ENCODE measurements at regions not wholly inside any gene's neighbourhood (a gene's known extent, or its start where the extent isn't known, plus 50 kb on each side); places are given as distances from the start of the nearest gene placed in this dataset.
A peak's percentile ranks its signal among the peaks of the same experiment; 100 is the strongest.

DNA sequence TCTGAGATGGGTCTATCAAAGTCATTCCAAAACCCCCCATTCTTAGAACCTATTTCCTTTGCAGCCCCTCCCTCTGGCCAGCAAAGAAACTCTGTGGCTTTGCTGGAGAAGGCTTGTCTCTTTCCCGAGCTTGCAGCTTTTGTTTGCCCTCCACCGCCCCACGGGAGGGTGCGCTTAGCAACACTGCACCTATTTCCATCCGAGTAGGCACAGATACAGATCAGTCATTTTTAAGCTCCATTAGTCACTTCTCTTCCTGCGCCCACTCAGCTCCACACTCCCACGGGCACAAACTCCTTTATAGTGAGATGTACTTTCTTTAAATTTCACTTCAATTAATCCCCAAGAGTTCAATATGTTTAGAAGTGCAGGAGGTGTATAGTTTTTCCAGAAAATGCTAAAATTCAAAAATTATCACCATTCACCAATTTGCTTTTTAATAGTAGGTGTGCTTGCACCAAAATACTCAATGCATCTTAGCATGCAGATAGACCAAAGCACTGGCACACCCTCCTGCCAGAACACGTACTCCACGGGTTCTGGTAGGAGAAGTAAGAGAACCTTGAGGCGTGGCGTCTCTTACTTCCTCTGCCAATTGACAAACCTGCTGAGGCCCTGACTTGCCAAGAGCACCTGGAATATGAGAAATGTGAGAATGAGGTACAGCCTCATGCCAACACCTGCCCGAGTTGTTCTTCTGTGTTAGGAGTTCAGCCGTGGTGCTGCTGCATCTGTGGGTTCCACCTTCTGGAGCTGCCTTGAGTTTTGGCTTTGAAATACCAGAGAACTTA is 183.7 kb downstream of the TEX29 start:
- H4K20me1 ChIP-seq, result no peaks in the 10 kb centered on the region
- no peaks in the 10 kb centered on the region for H3K36me3 ChIP-seq
- no peak overlapping the region for H3K4me3 ChIP-seq
- no peak for TF ChIP-seq Cebpa-rat (IDR thresholded peaks at IDR 0.05)
- peaks cover 16% of the 10 kb centered on the region for H3K4me1 ChIP-seq
- H3K4me2 ChIP-seq, result peak overlapping the region; percentile 6; the same call in 1 of the 2 replicates
- H3K9ac ChIP-seq, result no peak overlapping the region
- peaks cover 13% of the 10 kb centered on the region for H3K9me3 ChIP-seq
- no peak overlapping the region for H3K27ac ChIP-seq
- no peaks in the 10 kb centered on the region for H3K27me3 ChIP-seq

DNA sequence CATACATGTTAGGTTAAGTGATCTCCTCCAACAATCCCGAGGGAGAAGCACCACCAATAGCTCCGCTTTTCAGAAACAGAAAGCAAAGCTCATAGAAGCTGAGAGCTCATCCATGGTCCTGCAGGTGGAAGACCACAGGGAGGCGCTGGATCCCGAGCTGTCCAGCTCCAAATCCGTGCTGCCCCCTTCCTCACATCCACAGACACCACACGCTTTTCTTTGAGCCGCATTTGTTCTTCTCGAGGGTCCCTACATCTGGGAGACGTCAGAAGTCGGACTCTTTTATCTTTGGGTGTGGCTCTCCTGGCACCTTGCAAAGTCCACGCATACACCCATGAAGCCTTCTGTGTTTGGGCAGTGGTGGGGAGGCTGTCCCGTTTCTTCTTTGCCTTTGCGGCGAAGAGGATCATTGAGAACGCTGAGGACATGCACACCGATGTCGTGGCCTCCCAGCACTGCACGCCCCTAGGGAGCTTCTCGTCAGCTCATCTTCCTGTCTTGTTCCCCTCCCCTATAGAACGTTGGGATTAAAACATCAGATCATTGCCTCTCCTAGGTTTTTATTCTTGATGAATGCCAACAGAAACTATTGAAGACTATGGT is 184.8 kb downstream of the TEX29 start:
- no peaks in the 10 kb centered on the region for H4K20me1 ChIP-seq
- peaks cover 16% of the 10 kb centered on the region for H3K4me1 ChIP-seq
- TF ChIP-seq Cebpa-rat (IDR thresholded peaks at IDR 0.05), result no peak
- H3K9ac ChIP-seq, result no peak overlapping the region
- peak overlapping the region; percentile 74 for H3K4me2 ChIP-seq
- no peak overlapping the region for H3K4me3 ChIP-seq
- no peaks in the 10 kb centered on the region for H3K36me3 ChIP-seq
- no peak overlapping the region for H3K27ac ChIP-seq
- H3K9me3 ChIP-seq, result peaks cover 13% of the 10 kb centered on the region
- H3K27me3 ChIP-seq, result no peaks in the 10 kb centered on the region

DNA sequence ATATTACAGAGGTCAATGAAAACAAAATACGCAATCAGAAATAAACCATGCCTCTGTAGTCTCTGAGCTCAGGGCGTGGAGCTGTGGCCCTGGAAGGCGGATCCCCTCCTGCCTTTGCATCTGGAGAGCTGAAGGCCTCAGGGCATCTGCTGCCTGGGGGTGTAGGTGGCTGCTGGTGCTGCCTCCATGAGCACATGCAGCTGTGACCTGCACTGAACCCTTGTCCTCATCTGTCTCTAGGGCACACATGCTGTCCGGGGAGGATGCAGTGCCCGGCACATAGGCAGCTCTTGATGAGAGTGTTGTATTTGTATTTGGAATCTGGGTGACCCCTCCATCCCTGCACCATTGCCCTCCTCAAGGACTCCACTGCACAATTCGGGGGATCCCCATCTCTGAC is 185.7 kb downstream of the TEX29 start:
- Histone ChIP-seq H3K36me3 (no peaks in the 10 kb centered on the region), H3K27ac (no peak overlapping the region), H3K4me2 (no peak overlapping the region), H3K27me3 (no peaks in the 10 kb centered on the region), H3K4me1 (peaks cover 16% of the 10 kb centered on the region), H3K4me3 (no peak overlapping the region), H3K9me3 (peaks cover 13% of the 10 kb centered on the region), H3K9ac (no peak overlapping the region), H4K20me1 (no peaks in the 10 kb centered on the region)
- TF ChIP-seq Cebpa-rat (IDR thresholded peaks at IDR 0.05), result no peak

DNA sequence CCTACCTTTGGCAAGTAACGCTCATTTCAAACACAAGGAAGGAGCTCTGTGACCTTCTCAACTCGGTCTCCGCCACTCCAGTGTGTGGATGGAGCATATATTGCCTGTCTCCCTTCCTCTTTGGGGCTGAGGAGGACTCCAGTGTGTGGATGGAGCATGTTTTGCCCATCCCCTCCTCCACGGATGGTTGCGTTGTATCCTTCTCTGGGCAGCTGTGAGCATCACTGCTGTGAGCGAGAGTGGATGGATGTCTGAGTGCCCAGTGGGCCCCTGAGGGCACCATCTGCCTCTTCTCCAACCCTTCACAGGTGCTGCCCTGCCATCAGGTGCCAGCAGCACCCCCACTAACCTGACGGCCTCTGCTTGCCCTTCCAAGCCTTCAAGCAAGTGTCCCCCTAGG is 186.2 kb downstream of the TEX29 start:
- H3K27me3 ChIP-seq, result no peaks in the 10 kb centered on the region
- no peaks in the 10 kb centered on the region for H3K36me3 ChIP-seq
- TF ChIP-seq Cebpa-rat (IDR thresholded peaks at IDR 0.05), result no peak
- no peak overlapping the region for H3K27ac ChIP-seq
- H3K4me2 ChIP-seq, result no peak overlapping the region
- peaks cover 9% of the 10 kb centered on the region for H3K9me3 ChIP-seq
- peaks cover 16% of the 10 kb centered on the region for H3K4me1 ChIP-seq
- no peak overlapping the region for H3K4me3 ChIP-seq
- H3K9ac ChIP-seq, result no peak overlapping the region
- H4K20me1 ChIP-seq, result no peaks in the 10 kb centered on the region

DNA sequence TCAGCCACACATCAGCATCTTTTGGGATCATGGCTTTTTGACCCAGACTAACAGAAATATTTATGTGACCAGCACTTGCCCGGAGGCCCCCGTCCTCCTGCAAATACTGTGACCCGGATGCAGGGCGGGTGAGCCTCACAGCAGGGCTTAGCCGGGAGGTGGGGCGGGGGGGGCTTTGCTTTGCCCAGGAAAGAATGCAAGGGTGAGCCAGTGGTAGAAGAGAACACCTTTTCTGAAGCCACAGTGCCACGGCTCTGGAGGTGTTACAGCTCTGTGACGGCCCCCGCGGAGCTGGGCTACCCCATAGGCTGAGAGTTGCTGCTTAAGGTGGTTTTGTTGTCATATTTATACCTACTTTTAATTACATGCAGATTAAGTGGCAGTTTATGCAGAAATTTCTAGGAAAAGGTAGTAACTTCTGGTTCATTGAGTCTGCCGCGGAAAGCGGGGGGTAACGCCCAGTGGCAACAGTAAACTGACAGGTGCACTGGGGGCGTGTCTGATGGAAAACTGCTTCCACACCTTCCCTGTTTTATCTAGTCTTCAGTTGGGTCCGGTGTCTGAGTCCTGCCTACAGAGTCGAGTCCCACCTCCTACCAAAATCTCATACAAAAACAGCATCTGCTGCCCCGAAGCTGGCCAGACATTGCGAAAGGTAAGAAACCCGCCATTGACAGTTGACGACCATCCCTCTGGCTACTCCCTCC is 187.9 kb downstream of the TEX29 start:
- Histone ChIP-seq H3K27me3 (no peaks in the 10 kb centered on the region), H3K4me3 (no peak overlapping the region), H3K4me1 (peaks cover 16% of the 10 kb centered on the region), H3K36me3 (no peaks in the 10 kb centered on the region), H3K9me3 (no peaks in the 10 kb centered on the region), H3K4me2 (no peak overlapping the region), H3K27ac (no peak overlapping the region), H3K9ac (no peak overlapping the region), H4K20me1 (no peaks in the 10 kb centered on the region)
- no peak for TF ChIP-seq Cebpa-rat (IDR thresholded peaks at IDR 0.05)

DNA sequence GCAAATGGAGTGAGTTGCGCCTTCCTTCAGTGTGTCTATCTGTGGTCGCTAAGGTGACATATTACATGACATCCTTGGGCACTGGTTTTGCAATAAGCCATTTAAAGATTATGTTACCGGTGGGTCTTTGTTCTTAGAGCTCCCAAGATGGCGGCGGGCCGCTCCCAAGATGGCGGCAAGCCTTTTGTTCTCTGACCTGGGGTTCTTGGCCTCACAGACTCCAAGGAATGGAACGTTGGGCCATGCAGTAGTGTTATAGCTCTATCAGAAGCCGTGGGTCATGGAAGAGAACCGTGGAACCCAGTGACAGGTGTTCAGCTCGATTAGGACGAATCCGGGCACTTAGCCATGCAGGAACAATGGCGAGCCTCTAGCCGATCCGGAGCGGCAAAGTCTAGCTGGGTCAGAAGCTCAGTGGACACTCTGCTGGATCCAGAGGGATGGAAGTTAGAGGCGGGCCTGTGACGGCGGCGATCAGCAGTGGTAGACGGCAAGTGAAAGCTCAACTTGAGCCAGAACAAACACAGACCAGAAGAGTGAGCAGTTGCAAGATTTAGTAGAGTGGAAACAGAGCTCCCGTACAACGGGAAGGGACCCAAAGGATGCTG is 188.6 kb downstream of the TEX29 start:
- Histone ChIP-seq H3K4me2 (no peak overlapping the region), H3K27me3 (no peaks in the 10 kb centered on the region)

DNA sequence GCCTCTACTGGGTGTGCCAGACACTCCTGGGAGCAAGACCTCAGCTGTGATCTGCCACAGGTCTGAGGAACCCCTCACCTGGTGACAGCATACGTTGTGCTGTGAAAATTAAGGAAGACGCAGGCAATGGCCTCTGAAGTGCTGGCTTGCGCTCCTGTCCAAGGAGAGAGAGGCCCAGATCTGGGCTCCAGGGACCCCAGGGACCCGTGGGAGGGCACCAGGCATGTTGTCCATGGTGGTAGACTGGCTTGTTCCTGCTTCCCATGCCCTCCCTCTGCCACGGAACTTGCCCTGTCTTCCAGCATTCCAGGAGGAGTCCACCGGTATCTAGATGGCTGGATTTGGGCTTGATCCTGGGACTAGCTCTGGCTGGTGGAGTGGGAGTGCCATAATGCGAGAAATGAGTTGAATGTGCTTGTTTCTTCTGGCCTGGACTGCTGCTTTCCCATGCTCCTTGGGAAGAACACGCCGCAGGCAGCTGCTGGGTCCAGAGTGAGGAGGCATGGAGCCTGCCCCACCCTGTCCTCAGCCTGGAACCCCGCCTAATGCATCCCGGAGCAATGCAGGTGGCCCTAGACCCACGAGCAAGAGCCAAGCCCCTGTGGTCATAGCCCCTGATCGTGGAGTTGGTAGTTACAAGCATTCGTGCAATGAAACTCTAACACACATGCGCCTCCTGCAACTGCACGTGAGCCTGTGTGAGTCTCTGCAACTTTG is 190.2 kb downstream of the TEX29 start:
- Histone ChIP-seq H3K4me2 (no peak overlapping the region), H4K20me1 (no peaks in the 10 kb centered on the region), H3K36me3 (no peaks in the 10 kb centered on the region), H3K27me3 (no peaks in the 10 kb centered on the region), H3K9me3 (no peaks in the 10 kb centered on the region), H3K4me1 (peaks cover 14% of the 10 kb centered on the region), H3K27ac (no peak overlapping the region), H3K9ac (no peak overlapping the region), H3K4me3 (no peak overlapping the region)
- no peak for TF ChIP-seq Cebpa-rat (IDR thresholded peaks at IDR 0.05)

More for the DNA sequence above, 188.6 kb downstream of the TEX29 start:
- no peaks in the 10 kb centered on the region for H4K20me1 ChIP-seq
- H3K27ac ChIP-seq, result no peak overlapping the region
- H3K36me3 ChIP-seq, result no peaks in the 10 kb centered on the region
- no peaks in the 10 kb centered on the region for H3K9me3 ChIP-seq
- TF ChIP-seq Cebpa-rat (IDR thresholded peaks at IDR 0.05), result no peak
- no peak overlapping the region for H3K9ac ChIP-seq
- no peak overlapping the region for H3K4me3 ChIP-seq
- H3K4me1 ChIP-seq, result peaks cover 10% of the 10 kb centered on the region

DNA sequence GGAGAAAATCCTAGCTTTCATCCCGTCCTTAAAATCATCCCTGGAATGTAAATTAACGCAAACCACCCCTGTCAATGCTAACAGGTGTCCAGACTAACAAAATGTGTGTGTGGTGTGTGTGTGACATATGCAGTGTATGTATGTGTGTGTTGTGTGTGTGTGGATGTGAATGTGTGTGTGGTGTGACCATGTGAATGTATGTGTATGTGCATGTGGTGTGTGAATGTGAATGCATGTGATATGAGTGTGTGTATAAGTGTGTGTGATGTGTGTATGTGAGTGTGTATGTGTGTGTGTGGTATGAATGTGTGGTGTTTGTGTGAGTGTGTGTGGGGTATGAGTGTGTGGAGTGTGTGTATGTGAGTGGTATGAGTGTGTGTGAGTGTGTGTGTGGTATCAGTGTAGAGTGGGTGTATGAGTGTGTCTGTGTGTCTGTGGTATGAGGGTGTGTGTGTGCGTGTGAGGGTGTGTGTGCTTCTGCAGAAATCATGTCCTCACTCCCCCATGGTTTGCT is 190.8 kb downstream of the TEX29 start:
- H3K4me2 ChIP-seq, result no peak overlapping the region
- H3K27me3 ChIP-seq, result no peaks in the 10 kb centered on the region
- no peaks in the 10 kb centered on the region for H3K36me3 ChIP-seq
- H3K4me1 ChIP-seq, result peaks cover 19% of the 10 kb centered on the region
- H4K20me1 ChIP-seq, result no peaks in the 10 kb centered on the region
- no peaks in the 10 kb centered on the region for H3K9me3 ChIP-seq
- H3K4me3 ChIP-seq, result no peak overlapping the region
- H3K27ac ChIP-seq, result no peak overlapping the region
- no peak for TF ChIP-seq Cebpa-rat (IDR thresholded peaks at IDR 0.05)
- no peak overlapping the region for H3K9ac ChIP-seq

DNA sequence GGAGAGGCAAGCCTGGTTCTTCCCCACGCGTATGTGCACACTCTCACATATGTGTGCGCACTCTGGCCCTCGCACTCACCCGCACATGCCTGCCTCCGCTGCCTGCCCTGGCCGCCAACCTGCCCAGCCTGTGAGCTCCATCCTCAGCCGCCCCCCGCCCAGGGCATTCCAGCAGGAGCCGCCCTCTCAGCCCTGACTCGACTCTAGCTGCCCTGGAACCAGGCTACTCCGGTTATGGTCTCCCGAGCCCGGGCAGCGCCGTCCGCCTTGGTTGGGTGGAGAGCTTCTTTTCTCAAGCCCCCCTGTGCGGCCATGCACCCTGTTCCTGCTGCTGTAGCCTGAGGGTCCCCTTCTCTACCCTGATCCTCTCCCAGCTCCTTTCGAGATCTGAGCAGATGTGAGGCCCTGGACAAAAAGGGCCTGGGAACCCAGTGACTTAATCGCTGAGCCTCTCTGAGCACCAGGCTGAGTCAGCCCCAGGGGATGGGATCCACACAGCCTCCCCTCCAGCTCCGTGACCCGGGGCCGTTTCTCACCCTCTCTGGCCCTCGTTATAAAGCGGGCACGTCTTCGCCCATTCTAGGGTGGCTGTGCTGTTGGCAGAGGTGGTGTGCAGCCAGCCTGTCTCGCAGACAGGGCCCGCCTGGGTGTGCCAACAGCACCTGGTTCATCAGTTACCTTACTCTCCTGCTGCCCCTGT is 191.5 kb downstream of the TEX29 start:
- TF ChIP-seq Cebpa-rat (IDR thresholded peaks at IDR 0.05), result no peak
- Histone ChIP-seq H3K4me3 (no peak overlapping the region), H3K4me1 (peaks cover 26% of the 10 kb centered on the region), H3K36me3 (no peaks in the 10 kb centered on the region), H4K20me1 (no peaks in the 10 kb centered on the region), H3K27me3 (no peaks in the 10 kb centered on the region), H3K27ac (no peak overlapping the region), H3K9me3 (no peaks in the 10 kb centered on the region), H3K9ac (no peak overlapping the region), H3K4me2 (no peak overlapping the region)
